ENCODE measurements at regions not wholly inside any gene's neighbourhood (a gene's known extent, or its start where the extent isn't known, plus 50 kb on each side); places are given as distances from the start of the nearest gene placed in this dataset.

DNA sequence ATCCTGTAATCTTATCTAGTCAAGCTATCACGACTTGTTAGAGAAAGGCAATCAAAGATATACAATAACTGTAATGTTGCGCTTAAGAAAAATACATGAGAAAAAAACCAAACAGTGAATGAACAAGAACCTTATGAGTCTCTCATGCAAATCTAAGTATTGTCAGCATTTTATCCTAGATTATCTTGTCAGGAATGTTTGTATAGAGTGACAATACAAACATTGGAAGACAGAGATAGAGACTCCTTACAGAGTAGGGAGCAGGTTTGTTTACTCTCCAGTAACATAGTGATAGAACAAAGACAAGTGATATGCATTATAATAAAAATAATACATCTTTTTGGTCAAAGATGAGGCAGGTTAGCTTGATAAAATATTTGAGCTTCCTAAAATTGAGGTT lies 444.8 kb downstream of the SLITRK5 start:
- DNase-seq (ENCODE audit: low spot score) = no peak

GRCh38 chr13:88118952-88119351 lies 447.8 kb downstream of the SLITRK5 start:
- Histone ChIP-seq H3K27me3 (replicated peaks; ENCODE audit: insufficient read depth) (no peaks in the 10 kb centered on the region), H3K27ac (no peak overlapping the region), H3K4me1 (ENCODE audit: control insufficient read depth in 1 of 2, low read depth in 2 of 2) (no peaks in the 10 kb centered on the region), H3K36me3 (no peaks in the 10 kb centered on the region), H3K9me3 (no peaks in the 10 kb centered on the region), H3K4me3 (no peak overlapping the region)
- ATAC-seq (ENCODE audit: insufficient number of reproducible peaks, low FRiP score, low read depth) = no peak
- DNase-seq (ENCODE audit: low spot score) = no peak
- TF ChIP-seq, protein P1, sequence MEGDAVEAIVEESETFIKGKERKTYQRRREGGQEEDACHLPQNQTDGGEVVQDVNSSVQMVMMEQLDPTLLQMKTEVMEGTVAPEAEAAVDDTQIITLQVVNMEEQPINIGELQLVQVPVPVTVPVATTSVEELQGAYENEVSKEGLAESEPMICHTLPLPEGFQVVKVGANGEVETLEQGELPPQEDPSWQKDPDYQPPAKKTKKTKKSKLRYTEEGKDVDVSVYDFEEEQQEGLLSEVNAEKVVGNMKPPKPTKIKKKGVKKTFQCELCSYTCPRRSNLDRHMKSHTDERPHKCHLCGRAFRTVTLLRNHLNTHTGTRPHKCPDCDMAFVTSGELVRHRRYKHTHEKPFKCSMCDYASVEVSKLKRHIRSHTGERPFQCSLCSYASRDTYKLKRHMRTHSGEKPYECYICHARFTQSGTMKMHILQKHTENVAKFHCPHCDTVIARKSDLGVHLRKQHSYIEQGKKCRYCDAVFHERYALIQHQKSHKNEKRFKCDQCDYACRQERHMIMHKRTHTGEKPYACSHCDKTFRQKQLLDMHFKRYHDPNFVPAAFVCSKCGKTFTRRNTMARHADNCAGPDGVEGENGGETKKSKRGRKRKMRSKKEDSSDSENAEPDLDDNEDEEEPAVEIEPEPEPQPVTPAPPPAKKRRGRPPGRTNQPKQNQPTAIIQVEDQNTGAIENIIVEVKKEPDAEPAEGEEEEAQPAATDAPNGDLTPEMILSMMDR (IDR thresholded peaks at IDR 0.05) = no peak

More for the DNA sequence above, 444.8 kb downstream of the SLITRK5 start:
- Histone ChIP-seq H3K27me3 (replicated peaks; ENCODE audit: insufficient read depth) (no peaks in the 10 kb centered on the region), H3K9me3 (no peaks in the 10 kb centered on the region), H3K4me3 (no peak overlapping the region), H3K4me1 (ENCODE audit: control insufficient read depth in 1 of 2, low read depth in 2 of 2) (no peaks in the 10 kb centered on the region), H3K36me3 (no peaks in the 10 kb centered on the region), H3K27ac (no peak overlapping the region)
- TF ChIP-seq, protein P1 (IDR thresholded peaks at IDR 0.05) = no peak
- ATAC-seq (ENCODE audit: insufficient number of reproducible peaks, low FRiP score, low read depth) = no peak

DNA sequence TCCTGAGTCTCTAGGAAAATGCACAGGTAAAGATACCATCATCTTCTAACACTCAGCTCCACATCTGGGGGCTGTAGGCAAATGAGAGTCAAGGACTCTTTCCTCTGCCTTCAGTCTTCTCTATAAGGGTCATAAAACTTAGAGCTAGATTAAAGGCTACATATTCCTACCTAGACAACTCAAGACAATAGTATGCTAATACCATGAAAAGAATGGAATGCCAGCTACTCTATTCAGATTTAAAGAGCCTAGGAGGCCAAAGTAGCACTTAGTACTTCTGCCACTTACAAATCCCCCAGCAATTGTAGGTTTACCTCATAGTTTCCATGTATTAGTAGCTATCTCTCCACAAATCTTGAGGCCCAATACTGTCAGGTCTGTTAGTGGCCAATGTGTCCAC lies 453.0 kb downstream of the SLITRK5 start:
- no peak for ATAC-seq (ENCODE audit: insufficient number of reproducible peaks, low FRiP score, low read depth)
- TF ChIP-seq, protein P1 (IDR thresholded peaks at IDR 0.05) = no peak

GRCh38 chr13:88125055-88125454 lies 453.9 kb downstream of the SLITRK5 start:
- no peak for ATAC-seq (ENCODE audit: insufficient number of reproducible peaks, low FRiP score, low read depth)
- H3K4me3 ChIP-seq = no peak overlapping the region
- DNase-seq (ENCODE audit: low spot score) = no peak
- H3K27ac ChIP-seq = no peak overlapping the region
- H3K36me3 ChIP-seq = no peaks in the 10 kb centered on the region
- H3K4me1 ChIP-seq (ENCODE audit: control insufficient read depth in 1 of 2, low read depth in 2 of 2) = no peaks in the 10 kb centered on the region
- H3K27me3 ChIP-seq (replicated peaks; ENCODE audit: insufficient read depth) = no peaks in the 10 kb centered on the region
- no peaks in the 10 kb centered on the region for H3K9me3 ChIP-seq
- TF ChIP-seq, protein P1 (IDR thresholded peaks at IDR 0.05) = no peak

More for the DNA sequence above, 453.0 kb downstream of the SLITRK5 start:
- no peak overlapping the region for H3K27ac ChIP-seq
- no peak for DNase-seq (ENCODE audit: low spot score)
- no peaks in the 10 kb centered on the region for H3K9me3 ChIP-seq
- H3K4me3 ChIP-seq = no peak overlapping the region
- H3K36me3 ChIP-seq = no peaks in the 10 kb centered on the region
- no peaks in the 10 kb centered on the region for H3K4me1 ChIP-seq (ENCODE audit: control insufficient read depth in 1 of 2, low read depth in 2 of 2)
- no peaks in the 10 kb centered on the region for H3K27me3 ChIP-seq (replicated peaks; ENCODE audit: insufficient read depth)

DNA sequence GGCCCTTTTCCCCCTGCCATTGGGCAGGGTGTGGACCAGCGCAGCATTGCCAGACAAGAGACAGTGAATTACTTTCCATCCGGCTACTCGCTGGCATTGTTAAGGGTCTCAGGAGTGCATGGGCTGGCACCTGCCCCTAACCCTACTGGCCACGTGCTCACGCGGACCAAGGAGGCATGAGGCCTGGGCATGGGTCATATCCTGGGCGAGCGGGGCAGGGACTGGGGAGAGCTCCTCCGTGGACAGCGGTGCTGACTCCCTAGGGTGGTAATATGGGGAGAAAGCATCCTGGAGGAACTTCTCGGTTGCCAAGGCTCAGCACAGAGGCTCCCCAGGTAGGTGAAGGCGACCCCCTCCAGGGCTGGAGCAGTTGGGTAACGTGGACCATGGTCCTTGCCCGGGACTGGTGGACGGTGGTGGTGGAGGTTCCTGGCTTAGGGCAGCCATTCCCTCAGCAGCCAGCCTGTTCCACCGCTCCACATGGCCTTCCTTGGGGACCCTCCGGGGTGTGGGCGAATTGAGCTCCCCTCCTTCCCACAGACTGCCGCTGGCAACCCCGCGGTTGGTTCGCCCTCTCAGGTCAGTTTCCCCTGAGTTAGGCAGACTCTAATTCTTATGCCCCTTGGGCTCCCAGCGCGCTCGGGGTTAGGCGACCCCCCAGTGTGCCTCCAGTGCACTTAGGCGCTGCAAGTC lies 465.1 kb downstream of the SLITRK5 start:
- Histone ChIP-seq H3K4me3 (no peak overlapping the region), H3K27me3 (replicated peaks; ENCODE audit: insufficient read depth) (no peaks in the 10 kb centered on the region), H3K9me3 (no peaks in the 10 kb centered on the region), H3K36me3 (no peaks in the 10 kb centered on the region), H3K27ac (no peak overlapping the region), H3K4me1 (ENCODE audit: control insufficient read depth in 1 of 2, low read depth in 2 of 2) (no peaks in the 10 kb centered on the region)
- DNase-seq (ENCODE audit: low spot score) (no peak), ATAC-seq (ENCODE audit: insufficient number of reproducible peaks, low FRiP score, low read depth) (no peak)
- TF ChIP-seq, protein P1 (IDR thresholded peaks at IDR 0.05) = no peak

Data from thoracic aorta (tissue), 2 donors.